ENCODE measurements at regions not wholly inside any gene's neighbourhood (a gene's known extent, or its start where the extent isn't known, plus 50 kb on each side); places are given as distances from the start of the nearest gene placed in this dataset.
"Not testable (repeated sequence)": the region's sequence is repeated elsewhere in the genome, so short reads cannot be mapped to it uniquely, and the experiment has no call there.

DNA sequence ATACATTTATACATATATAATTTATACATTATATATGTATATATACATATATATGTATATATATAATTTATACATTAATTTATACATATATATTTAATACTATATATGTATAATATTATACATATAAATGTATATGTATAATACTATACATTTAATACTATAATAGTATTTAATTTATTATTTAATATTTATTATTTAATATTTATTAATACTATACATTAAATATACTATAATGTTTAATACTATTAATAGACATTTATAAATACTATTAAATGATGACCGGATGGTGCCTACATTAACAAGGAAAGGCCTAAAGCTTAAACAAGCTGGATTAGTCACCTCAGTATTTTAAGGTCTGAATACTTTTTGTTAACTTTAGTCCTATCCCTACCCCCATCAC is 145.9 kb upstream of the HTR1E start:
- Mint-ChIP-seq H3K9me3 (peaks cover 0 to 5% (median 0%) of the 10 kb centered on the region in 11 donors), H3K4me1 (no peaks in the 10 kb centered on the region), H3K27me3 (no peaks in the 10 kb centered on the region), H3K36me3 (no peaks in the 10 kb centered on the region), H3K4me3 (no peak overlapping the region), H3K27ac (no peak overlapping the region)
- no peaks in the 10 kb centered on the region for H3K36me3 ChIP-seq (ENCODE audit: control insufficient read depth in 2 of 3, insufficient read depth in 3 of 3, low read length in 3 of 3)
- DNase-seq, result no peak
- H3K27me3 ChIP-seq (ENCODE audit: control insufficient read depth in 2 of 2, insufficient read depth in 2 of 2, low read length in 2 of 2), result no peaks in the 10 kb centered on the region
- H3K4me3 ChIP-seq (ENCODE audit: low read length), result no peak overlapping the region
- H3K9me3 ChIP-seq (ENCODE audit: control insufficient read depth in 2 of 3, low read length in 3 of 3), result no peaks in the 10 kb centered on the region
- H3K4me1 ChIP-seq (ENCODE audit: control insufficient read depth in 2 of 2, insufficient read depth in 2 of 2, low read length in 2 of 2), result no peaks in the 10 kb centered on the region
- CTCF ChIA-PET, result no interaction called here
- intact Hi-C loops (cut with micrococcal nuclease), result no loop called here
- POLR2A ChIA-PET, result no interaction called here
- H3K27ac ChIP-seq (ENCODE audit: low read depth, low read length), result no peak overlapping the region
- no peak for ATAC-seq

DNA sequence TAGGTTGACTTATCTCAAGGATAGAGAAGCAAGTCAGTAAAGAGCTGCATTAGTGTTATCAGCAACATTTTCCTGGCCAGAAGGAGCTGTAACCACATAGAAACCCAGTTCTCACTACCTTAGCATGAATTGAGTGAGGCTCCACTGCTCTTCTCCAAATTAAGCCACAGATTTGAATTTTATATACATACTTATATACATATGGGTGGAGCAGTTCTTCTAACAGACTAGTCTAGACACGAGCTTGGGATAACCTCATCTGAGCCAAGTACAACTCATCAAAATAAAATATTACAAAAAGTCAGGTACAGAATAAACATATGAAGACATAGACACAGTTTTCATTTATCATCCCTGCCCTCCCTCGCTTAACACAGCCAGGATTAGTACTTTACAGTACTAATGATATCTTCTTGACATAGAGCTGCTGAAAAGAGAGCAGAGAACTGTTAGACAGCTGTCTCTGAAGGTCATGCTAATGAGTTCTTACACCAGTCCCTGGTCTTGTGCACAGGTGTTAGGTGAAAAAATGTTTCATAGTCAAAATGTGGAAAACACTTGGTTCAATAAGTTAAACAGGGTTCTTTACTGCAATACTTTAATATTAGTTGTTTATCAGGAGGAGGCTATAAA is 147.4 kb upstream of the HTR1E start:
- H3K4me3 ChIP-seq (ENCODE audit: low read length), result no peak overlapping the region
- no peaks in the 10 kb centered on the region for H3K9me3 ChIP-seq (ENCODE audit: control insufficient read depth in 2 of 3, low read length in 3 of 3)
- no peaks in the 10 kb centered on the region for H3K36me3 ChIP-seq (ENCODE audit: control insufficient read depth in 2 of 3, insufficient read depth in 3 of 3, low read length in 3 of 3)
- H3K27me3 ChIP-seq (ENCODE audit: control insufficient read depth in 2 of 2, insufficient read depth in 2 of 2, low read length in 2 of 2), result no peaks in the 10 kb centered on the region
- ChIA-PET POLR2A (no interaction called here), CTCF (no interaction called here)
- ATAC-seq (no peak), DNase-seq (no peak)
- Mint-ChIP-seq H3K27ac (no peak overlapping the region), H3K4me1 (no peaks in the 10 kb centered on the region), H3K4me3 (no peak overlapping the region), H3K9me3 (peaks cover 0 to 5% (median 0%) of the 10 kb centered on the region in 11 donors), H3K27me3 (no peaks in the 10 kb centered on the region), H3K36me3 (no peaks in the 10 kb centered on the region)
- no peak overlapping the region for H3K27ac ChIP-seq (ENCODE audit: low read depth, low read length)
- H3K4me1 ChIP-seq (ENCODE audit: control insufficient read depth in 2 of 2, insufficient read depth in 2 of 2, low read length in 2 of 2), result no peaks in the 10 kb centered on the region
- intact Hi-C loops (cut with micrococcal nuclease), result no loop called here

DNA sequence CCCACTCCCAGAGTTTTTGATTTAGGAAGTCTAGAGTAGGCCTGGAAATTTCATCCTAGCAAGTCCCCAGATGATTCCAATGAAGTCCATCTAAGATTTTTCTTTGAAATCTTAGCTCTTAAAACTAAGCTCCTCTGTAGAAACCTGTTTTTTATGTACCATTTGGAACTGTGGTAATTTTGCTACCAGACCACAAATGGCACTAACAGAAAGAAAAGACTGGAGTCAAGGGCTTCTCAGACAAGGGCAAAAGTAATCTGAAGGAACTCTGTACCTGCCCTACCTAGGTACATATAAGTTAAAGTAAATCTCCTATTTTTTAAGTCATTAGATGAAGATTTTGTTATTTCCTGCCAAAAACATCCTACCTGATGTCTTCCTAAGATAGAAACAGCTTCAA is 155.0 kb upstream of the HTR1E start:
- CTCF ChIA-PET, result no interaction called here

DNA sequence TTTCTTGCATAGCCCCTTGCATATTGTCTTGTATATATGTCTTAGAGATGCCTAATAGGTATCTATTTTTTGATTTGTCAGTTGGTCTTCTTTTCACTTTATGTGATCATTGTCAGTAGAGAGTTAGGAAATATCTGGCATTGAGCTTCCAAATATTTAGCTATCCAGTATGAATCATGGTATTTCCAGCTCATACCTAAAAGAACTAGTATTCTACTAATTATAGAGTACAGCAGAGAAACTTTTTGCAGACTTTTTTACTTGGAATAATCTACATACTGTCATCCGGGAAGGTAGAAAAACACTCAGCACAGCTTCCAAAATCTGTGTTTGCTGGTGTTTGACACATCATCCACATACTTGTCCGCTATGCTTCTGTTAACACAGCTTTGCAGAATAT is 156.4 kb upstream of the HTR1E start:
- H3K9me3 ChIP-seq (ENCODE audit: control insufficient read depth in 2 of 3, low read length in 3 of 3), result no peaks in the 10 kb centered on the region
- Mint-ChIP-seq H3K27me3 (no peaks in the 10 kb centered on the region), H3K9me3 (peaks cover 0 to 6% (median 2%) of the 10 kb centered on the region in 11 donors), H3K36me3 (no peaks in the 10 kb centered on the region), H3K4me1 (no peaks in the 10 kb centered on the region), H3K27ac (no peak overlapping the region), H3K4me3 (no peak overlapping the region)
- no peak for DNase-seq
- POLR2A ChIA-PET, result no interaction called here
- no peaks in the 10 kb centered on the region for H3K4me1 ChIP-seq (ENCODE audit: control insufficient read depth in 2 of 2, insufficient read depth in 2 of 2, low read length in 2 of 2)
- H3K27me3 ChIP-seq (ENCODE audit: control insufficient read depth in 2 of 2, insufficient read depth in 2 of 2, low read length in 2 of 2), result no peaks in the 10 kb centered on the region
- intact Hi-C loops (cut with micrococcal nuclease), result no loop called here
- H3K36me3 ChIP-seq (ENCODE audit: control insufficient read depth in 2 of 3, insufficient read depth in 3 of 3, low read length in 3 of 3), result no peaks in the 10 kb centered on the region
- no peak overlapping the region for H3K27ac ChIP-seq (ENCODE audit: low read depth, low read length)
- no peak for ATAC-seq
- CTCF ChIA-PET, result no interaction called here
- H3K4me3 ChIP-seq (ENCODE audit: low read length), result no peak overlapping the region

More for the DNA sequence above, 155.0 kb upstream of the HTR1E start:
- no peak for ATAC-seq
- intact Hi-C loops (cut with micrococcal nuclease), result no loop called here
- no peak overlapping the region for H3K27ac ChIP-seq (ENCODE audit: low read depth, low read length)
- H3K4me1 ChIP-seq (ENCODE audit: control insufficient read depth in 2 of 2, insufficient read depth in 2 of 2, low read length in 2 of 2), result no peaks in the 10 kb centered on the region
- H3K9me3 ChIP-seq (ENCODE audit: control insufficient read depth in 2 of 3, low read length in 3 of 3), result no peaks in the 10 kb centered on the region
- POLR2A ChIA-PET, result no interaction called here
- Mint-ChIP-seq H3K27ac (no peak overlapping the region), H3K9me3 (peaks cover 0 to 6% (median 2%) of the 10 kb centered on the region in 11 donors), H3K36me3 (no peaks in the 10 kb centered on the region), H3K4me1 (no peaks in the 10 kb centered on the region), H3K27me3 (no peaks in the 10 kb centered on the region), H3K4me3 (no peak overlapping the region)
- H3K4me3 ChIP-seq (ENCODE audit: low read length), result no peak overlapping the region
- DNase-seq, result no peak
- H3K36me3 ChIP-seq (ENCODE audit: control insufficient read depth in 2 of 3, insufficient read depth in 3 of 3, low read length in 3 of 3), result no peaks in the 10 kb centered on the region
- H3K27me3 ChIP-seq (ENCODE audit: control insufficient read depth in 2 of 2, insufficient read depth in 2 of 2, low read length in 2 of 2), result no peaks in the 10 kb centered on the region

DNA sequence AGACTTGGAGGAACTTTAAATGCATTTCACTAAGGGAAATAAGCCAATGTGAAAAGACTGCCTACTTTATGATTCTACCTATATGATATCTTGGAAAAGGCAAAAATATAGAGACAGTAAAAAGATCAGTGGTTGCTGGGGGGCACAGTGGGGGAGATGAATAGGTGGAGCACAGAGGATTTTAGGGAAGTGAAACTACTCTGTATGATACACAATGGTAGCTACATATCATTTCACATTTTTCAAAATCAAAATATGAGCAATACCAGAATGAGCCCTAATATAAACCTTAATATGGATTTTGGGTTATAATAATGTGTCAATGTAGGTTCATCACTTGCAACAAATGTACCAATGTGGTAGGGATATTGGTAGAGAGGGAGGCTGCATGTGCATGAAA is 161.4 kb upstream of the HTR1E start:
- CTCF ChIA-PET, result no interaction called here

DNA sequence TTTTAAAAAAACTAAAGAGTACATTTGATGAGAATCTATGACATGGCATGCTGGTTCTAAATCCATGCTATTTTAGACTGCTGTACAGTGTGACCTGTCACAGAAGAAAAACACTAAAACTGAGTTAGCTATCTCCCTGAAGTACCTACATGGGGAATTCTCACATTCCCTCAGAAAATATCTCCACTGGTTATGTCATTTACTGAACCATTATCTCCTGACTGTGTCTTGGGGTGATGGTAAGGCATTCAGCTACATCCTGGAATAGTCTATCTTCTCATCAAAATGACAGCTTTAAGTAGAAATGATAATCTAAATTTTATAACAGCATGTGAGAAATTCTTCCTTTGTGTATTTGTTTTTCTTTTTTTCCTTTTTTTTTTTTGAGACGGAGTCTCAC is 172.1 kb upstream of the HTR1E start:
- intact Hi-C loops (cut with micrococcal nuclease), result no loop called here
- Histone ChIP-seq H3K27me3 (ENCODE audit: control insufficient read depth in 2 of 2, insufficient read depth in 2 of 2, low read length in 2 of 2) (no peaks in the 10 kb centered on the region), H3K9me3 (ENCODE audit: control insufficient read depth in 2 of 3, low read length in 3 of 3) (no peaks in the 10 kb centered on the region), H3K36me3 (ENCODE audit: control insufficient read depth in 2 of 3, insufficient read depth in 3 of 3, low read length in 3 of 3) (no peaks in the 10 kb centered on the region), H3K4me1 (ENCODE audit: control insufficient read depth in 2 of 2, insufficient read depth in 2 of 2, low read length in 2 of 2) (no peaks in the 10 kb centered on the region), H3K4me3 (ENCODE audit: low read length) (no peak overlapping the region), H3K27ac (ENCODE audit: low read depth, low read length) (no peak overlapping the region)
- Mint-ChIP-seq H3K9me3 (peaks cover 0 to 15% (median 9%) of the 10 kb centered on the region in 11 donors), H3K4me1 (no peaks in the 10 kb centered on the region), H3K27ac (no peak overlapping the region), H3K27me3 (no peaks in the 10 kb centered on the region), H3K4me3 (no peak overlapping the region), H3K36me3 (no peaks in the 10 kb centered on the region)
- DNase-seq (no peak), ATAC-seq (no peak)
- POLR2A ChIA-PET, result no interaction called here
- CTCF ChIA-PET, result no interaction called here

More for the DNA sequence above, 161.4 kb upstream of the HTR1E start:
- H3K4me3 ChIP-seq (ENCODE audit: low read length), result no peak overlapping the region
- Mint-ChIP-seq H3K27ac (no peak overlapping the region), H3K36me3 (no peaks in the 10 kb centered on the region), H3K9me3 (peaks cover 0 to 12% (median 3%) of the 10 kb centered on the region in 11 donors), H3K27me3 (no peaks in the 10 kb centered on the region), H3K4me3 (no peak overlapping the region), H3K4me1 (no peaks in the 10 kb centered on the region)
- H3K27ac ChIP-seq (ENCODE audit: low read depth, low read length), result no peak overlapping the region
- ATAC-seq (no peak), DNase-seq (no peak)
- no peaks in the 10 kb centered on the region for H3K27me3 ChIP-seq (ENCODE audit: control insufficient read depth in 2 of 2, insufficient read depth in 2 of 2, low read length in 2 of 2)
- no peaks in the 10 kb centered on the region for H3K9me3 ChIP-seq (ENCODE audit: control insufficient read depth in 2 of 3, low read length in 3 of 3)
- no peaks in the 10 kb centered on the region for H3K36me3 ChIP-seq (ENCODE audit: control insufficient read depth in 2 of 3, insufficient read depth in 3 of 3, low read length in 3 of 3)
- intact Hi-C loops (cut with micrococcal nuclease), result no loop called here
- no peaks in the 10 kb centered on the region for H3K4me1 ChIP-seq (ENCODE audit: control insufficient read depth in 2 of 2, insufficient read depth in 2 of 2, low read length in 2 of 2)
- POLR2A ChIA-PET, result no interaction called here

DNA sequence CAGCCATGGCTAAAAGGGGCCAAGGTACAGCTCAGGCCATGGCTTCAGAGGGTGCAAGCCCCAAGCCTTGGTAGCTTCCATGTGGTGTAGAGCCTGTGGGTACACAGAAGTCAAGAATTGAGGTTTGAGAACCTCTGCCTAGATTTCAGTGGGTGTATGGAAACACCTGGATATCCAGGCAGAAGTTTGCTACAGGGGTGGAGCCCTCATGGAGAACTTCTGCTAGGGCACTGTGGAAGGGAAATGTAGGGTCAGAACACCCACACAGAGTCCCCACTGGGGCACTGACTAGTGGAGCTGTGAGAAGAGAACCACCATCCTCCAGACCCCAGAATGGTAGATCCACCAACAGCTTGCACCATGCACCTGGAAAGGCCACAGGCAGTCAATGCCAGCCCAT is 177.4 kb upstream of the HTR1E start:
- not testable (repeated sequence) for ATAC-seq

More for the DNA sequence above, 177.4 kb upstream of the HTR1E start:
- intact Hi-C loops (cut with micrococcal nuclease); H3K27me3 Mint-ChIP-seq; H3K27ac Mint-ChIP-seq; DNase-seq; H3K36me3 ChIP-seq (ENCODE audit: control insufficient read depth in 2 of 3, insufficient read depth in 3 of 3, low read length in 3 of 3); H3K4me1 Mint-ChIP-seq; H3K9me3 ChIP-seq (ENCODE audit: control insufficient read depth in 2 of 3, low read length in 3 of 3); H3K4me3 ChIP-seq (ENCODE audit: low read length); H3K4me3 Mint-ChIP-seq; H3K27me3 ChIP-seq (ENCODE audit: control insufficient read depth in 2 of 2, insufficient read depth in 2 of 2, low read length in 2 of 2); CTCF ChIA-PET; H3K4me1 ChIP-seq (ENCODE audit: control insufficient read depth in 2 of 2, insufficient read depth in 2 of 2, low read length in 2 of 2); H3K27ac ChIP-seq (ENCODE audit: low read depth, low read length); POLR2A ChIA-PET; H3K36me3 Mint-ChIP-seq: not testable (repeated sequence)
- H3K9me3 Mint-ChIP-seq, result peaks cover 6 to 24% (median 11%) of the 10 kb centered on the region in 11 donors
